ENCODE measurements at regions not wholly inside any gene's neighbourhood (a gene's known extent, or its start where the extent isn't known, plus 50 kb on each side); places are given as distances from the start of the nearest gene placed in this dataset.

DNA sequence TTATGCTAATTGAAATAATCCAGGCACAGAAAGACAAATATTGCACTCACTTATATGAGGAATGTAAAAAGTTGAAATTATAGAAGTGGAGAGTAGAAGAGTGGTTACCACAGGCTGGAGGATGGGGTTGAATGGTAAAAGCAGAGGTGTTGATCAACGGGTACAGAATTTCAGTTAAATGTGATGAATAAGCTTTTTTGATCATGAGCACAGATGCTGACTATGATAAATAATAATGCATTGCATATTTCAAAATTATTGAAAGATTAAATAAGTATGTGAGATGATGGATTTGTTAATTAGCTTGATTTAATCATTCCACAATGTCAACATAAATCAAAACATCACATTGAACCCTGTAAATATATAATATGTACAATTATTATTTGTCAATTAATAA, 213.1 kb downstream of the DCAF12L2 start:
- no peak overlapping the region for H3K9ac ChIP-seq (ENCODE audit: insufficient read depth in 1 of 2, low read depth in 2 of 2, low read length in 2 of 2)
- ChIA-PET POLR2A (no interaction called here), CTCF (ENCODE audit: low intra/inter-chr PET ratio) (no interaction called here)
- no peaks in the 10 kb centered on the region for H3K9me1 ChIP-seq (ENCODE audit: control insufficient read depth, insufficient read depth, low read length)
- H4K20me1 ChIP-seq (replicated peaks; ENCODE audit: control insufficient read depth, insufficient read depth, low read length) = no peaks in the 10 kb centered on the region
- no peak overlapping the region for H3K4me3 ChIP-seq
- WGBS (ENCODE audit: insufficient coverage, low coverage, missing lambda C conversion rate) = 0% methylated on average over 1 of the region's 1 CpG
- ATAC-seq (no peak), DNase-seq (ENCODE audit: extremely low read depth in 1 of 4, low spot score in 3 of 4) (no peak), FAIRE-seq (no peak)
- BruUV-seq (replicated peaks) = no TSS peak
- H3K4me1 ChIP-seq (replicated peaks in 1 of 2; ENCODE audit: control insufficient read depth in 2 of 2, insufficient read depth in 2 of 2, low read length in 2 of 2) = no peaks in the 10 kb centered on the region
- no peaks in the 10 kb centered on the region for H3K79me2 ChIP-seq (ENCODE audit: control insufficient read depth, insufficient read depth, low read length)
- in situ Hi-C loops (cut with MboI) (no loop called here), intact Hi-C loops (cut with micrococcal nuclease) (no loop called here)
- H3K9me3 ChIP-seq (replicated peaks; ENCODE audit: control insufficient read depth, insufficient read depth, low read depth, low read length) = no peaks in the 10 kb centered on the region
- no peaks in the 10 kb centered on the region for H3K36me3 ChIP-seq (ENCODE audit: control insufficient read depth, insufficient read depth, low read length)
- TF ChIP-seq ZNF316 (IDR thresholded peaks at IDR 0.05) (peak; percentile 40; the same call in 1 of the 2 replicates), SRF (CRISPR knock-in tag; IDR thresholded peaks at IDR 0.05) (no peak), ZNF263 (CRISPR knock-in tag; IDR thresholded peaks at IDR 0.05; ENCODE audit: borderline replicate concordance) (no peak), CBX1 (IDR thresholded peaks at IDR 0.05; ENCODE audit: low read depth) (no peak), ZKSCAN1 (IDR thresholded peaks at IDR 0.05; ENCODE audit: low read depth, low read length) (no peak), EP400 (IDR thresholded peaks at IDR 0.05) (no peak)
- TF ChIP-seq, protein P1, sequence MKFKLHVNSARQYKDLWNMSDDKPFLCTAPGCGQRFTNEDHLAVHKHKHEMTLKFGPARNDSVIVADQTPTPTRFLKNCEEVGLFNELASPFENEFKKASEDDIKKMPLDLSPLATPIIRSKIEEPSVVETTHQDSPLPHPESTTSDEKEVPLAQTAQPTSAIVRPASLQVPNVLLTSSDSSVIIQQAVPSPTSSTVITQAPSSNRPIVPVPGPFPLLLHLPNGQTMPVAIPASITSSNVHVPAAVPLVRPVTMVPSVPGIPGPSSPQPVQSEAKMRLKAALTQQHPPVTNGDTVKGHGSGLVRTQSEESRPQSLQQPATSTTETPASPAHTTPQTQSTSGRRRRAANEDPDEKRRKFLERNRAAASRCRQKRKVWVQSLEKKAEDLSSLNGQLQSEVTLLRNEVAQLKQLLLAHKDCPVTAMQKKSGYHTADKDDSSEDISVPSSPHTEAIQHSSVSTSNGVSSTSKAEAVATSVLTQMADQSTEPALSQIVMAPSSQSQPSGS (CRISPR knock-in tag; IDR thresholded peaks at IDR 0.05) = no peak
- H3K4me2 ChIP-seq (ENCODE audit: insufficient read depth, low read length) = no peak overlapping the region
- H3K27me3 ChIP-seq (ENCODE audit: control insufficient read depth in 2 of 2, insufficient read depth in 2 of 2, low read length in 2 of 2) = no peaks in the 10 kb centered on the region
- H3K27ac ChIP-seq (ENCODE audit: extremely low read depth, low read depth, low read length) = no peak overlapping the region
- H2AFZ ChIP-seq (ENCODE audit: low read depth, low read length) = no peak overlapping the region
